ENCODE measurements at regions not wholly inside any gene's neighbourhood (a gene's known extent, or its start where the extent isn't known, plus 50 kb on each side); places are given as distances from the start of the nearest gene placed in this dataset.

- TF ChIP-seq CTCF (conservative IDR thresholded peaks at IDR 0.05; ENCODE audit: low read depth, low read length) (no peak), EZH2 (IDR thresholded peaks at IDR 0.05; ENCODE audit: borderline replicate concordance, low read depth, low read length, poor library complexity, severe bottlenecking) (no peak)
These were observed 976.7 kb downstream of the TTLL7 start for GRCh38 chr1:83022206-83022605.

Data from A673 (cell line).